Tibial artery (tissue), 4 donors: ENCODE measurements at regions not wholly inside any gene's neighbourhood (a gene's known extent, or its start where the extent isn't known, plus 50 kb on each side); places are given as distances from the start of the nearest gene placed in this dataset.

Source experiments
- DNase-seq, 2 donors: peaks; one replicate each; pipeline ENCODE4 v3.0.0-alpha.2; 2019
- H3K27ac ChIP-seq, 2 donors: fragments of 200-600 bp; sonication (generic) in 1 of 2; 1 replicate in 1 of 2; 2 replicates in 1 of 2; pipeline ENCODE4 v1.5.1; 2018 to 2019; ENCODE audit warnings: mild to moderate bottlenecking in 1 of 2
- H3K27me3 ChIP-seq, 2 donors: fragments of 200-600 bp; sonication (generic) in 1 of 2; one replicate each; pipeline versions ENCODE4 v1.5.1 to v1.6.0; 2016 to 2019
- H3K36me3 ChIP-seq, 3 donors: fragments of 200-600 bp; sonication (generic) in 2 of 3; one replicate each; pipeline ENCODE4 v1.5.1; 2016 to 2019; ENCODE audit warnings: mild to moderate bottlenecking in 2 of 3
- H3K4me1 ChIP-seq, 4 donors: fragments of 200-600 bp; sonication (generic) in 2 of 4; 1 replicate in 3 of 4; 2 replicates in 1 of 4; pipeline ENCODE4 v1.5.1; 2016 to 2019
- H3K4me3 ChIP-seq, 2 donors: fragments of 200-600 bp; sonication (generic) in 1 of 2; 1 replicate in 1 of 2; 2 replicates in 1 of 2; pipeline ENCODE4 v1.5.1; 2018 to 2019; ENCODE audit warnings: mild to moderate bottlenecking in 2 of 2
- H3K9me3 ChIP-seq, 3 donors: fragments of 200-600 bp; sonication (generic) in 1 of 3; one replicate each; pipeline ENCODE4 v1.5.1; 2016 to 2019
- CTCF ChIP-seq, 2 experiments: fragments of 200-600 bp in 1 of 2; fragments of 450-650 bp in 1 of 2; IDR thresholded peaks; one replicate each; pipeline ENCODE4 v1.5.1; 2017 to 2019; ENCODE audit warnings: antibody characterized with exemption in 2 of 2, mild to moderate bottlenecking in 1 of 2, moderate library complexity in 1 of 2
- intact Hi-C: fragments of 100-400 bp; cut with DNase I; formaldehyde crosslinking; loops from one replicate; pipeline ENCODE4 v1.15.0; 2023; ENCODE audit warnings: low total_unique reads

GRCh38 chr2:67845621-67846369 lies 217.0 kb downstream of the C1D start:
- Histone ChIP-seq H3K27ac (peak overlapping the region; percentile 23 to 28), H3K4me1 (peaks cover 0 to 23% (median 5%) of the 10 kb centered on the region in 4 donors), H3K9me3 (no peaks in the 10 kb centered on the region), H3K27me3 (no peaks in the 10 kb centered on the region), H3K36me3 (no peaks in the 10 kb centered on the region), H3K4me3 (peak overlapping the region in 1 of 2 donors; percentile 19)
- intact Hi-C loops, result loop anchor here (10.0 kb wide), 1 partner anchor 1271 kb away; no protein-coding TSS in a partner anchor
- no peak for TF ChIP-seq CTCF (IDR thresholded peaks at IDR 0.05)
- DNase-seq, result no peak

GRCh38 chr2:67846370-67847070 lies 216.3 kb downstream of the C1D start:
- peak overlapping the region; percentile 23 to 28 for H3K27ac ChIP-seq
- no peaks in the 10 kb centered on the region for H3K27me3 ChIP-seq
- DNase-seq, result peak; percentile 85 to 93
- peaks cover 0 to 27% (median 5%) of the 10 kb centered on the region in 4 donors for H3K4me1 ChIP-seq
- peak; percentile 72 to 75 for TF ChIP-seq CTCF (IDR thresholded peaks at IDR 0.05)
- H3K9me3 ChIP-seq, result no peaks in the 10 kb centered on the region
- peak overlapping the region in 1 of 2 donors; percentile 19 for H3K4me3 ChIP-seq
- intact Hi-C loops, result loop anchor here (10.0 kb wide), 1 partner anchor 1272 kb away; no protein-coding TSS in a partner anchor
- no peaks in the 10 kb centered on the region for H3K36me3 ChIP-seq

GRCh38 chr2:67848551-67849285 lies 214.1 kb downstream of the C1D start:
- no peak for TF ChIP-seq CTCF (IDR thresholded peaks at IDR 0.05)
- intact Hi-C loops, result loop anchor here (10.0 kb wide), 1 partner anchor 1274 kb away; no protein-coding TSS in a partner anchor
- H3K27me3 ChIP-seq, result no peaks in the 10 kb centered on the region
- H3K36me3 ChIP-seq, result no peaks in the 10 kb centered on the region
- no peaks in the 10 kb centered on the region for H3K9me3 ChIP-seq
- no peak overlapping the region for H3K4me3 ChIP-seq
- no peak for DNase-seq
- H3K4me1 ChIP-seq, result peaks cover 0 to 27% (median 5%) of the 10 kb centered on the region in 4 donors
- H3K27ac ChIP-seq, result no peak overlapping the region

GRCh38 chr2:67851016-67851415 lies 211.8 kb downstream of the C1D start:
- Histone ChIP-seq H3K4me1 (peaks cover 0 to 23% (median 3%) of the 10 kb centered on the region in 4 donors), H3K27ac (no peak overlapping the region), H3K36me3 (no peaks in the 10 kb centered on the region), H3K27me3 (no peaks in the 10 kb centered on the region), H3K4me3 (no peak overlapping the region), H3K9me3 (no peaks in the 10 kb centered on the region)
- intact Hi-C loops, result loop anchor here (10.0 kb wide), 1 partner anchor 174 kb away; no protein-coding TSS in a partner anchor
- no peak for TF ChIP-seq CTCF (IDR thresholded peaks at IDR 0.05)
- DNase-seq, result no peak
